ENCODE measurements at regions not wholly inside any gene's neighbourhood (a gene's known extent, or its start where the extent isn't known, plus 50 kb on each side); places are given as distances from the start of the nearest gene placed in this dataset.

DNA sequence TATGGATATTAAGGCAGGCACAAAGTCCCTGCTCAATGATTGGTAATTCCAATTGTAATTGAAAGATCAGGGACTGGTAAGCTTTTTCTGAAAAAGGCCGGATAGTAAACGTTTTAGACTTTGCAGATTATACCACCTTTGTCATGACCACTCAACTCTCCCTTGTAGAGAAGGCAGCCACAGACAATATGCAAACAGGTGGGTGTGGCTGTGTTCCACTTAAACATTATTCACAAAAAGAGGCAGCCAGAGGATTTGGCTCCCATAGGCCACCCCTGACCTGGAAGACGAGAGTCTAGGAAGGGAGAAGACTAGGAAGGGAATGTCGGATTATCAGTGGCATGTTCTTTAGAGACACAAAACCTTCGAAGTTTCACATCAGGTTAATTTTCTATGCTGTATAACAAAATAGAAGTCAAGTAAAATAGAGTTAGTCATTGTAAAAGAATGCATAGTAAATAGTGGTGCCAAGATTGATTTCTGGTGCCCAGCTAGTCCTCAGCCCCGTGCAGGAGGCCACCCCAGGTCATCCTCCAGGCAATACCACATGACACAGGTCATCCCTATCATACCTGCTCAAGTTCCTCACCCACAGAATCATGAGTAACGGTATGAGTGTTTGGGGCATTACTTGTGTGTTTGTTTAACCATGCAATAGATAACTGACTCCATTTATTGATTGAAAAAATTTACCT lies 193.8 kb downstream of the PLPP4 start:
- Histone ChIP-seq H3K4me3 (no peak overlapping the region), H3K27ac (replicated peaks) (no peak overlapping the region), H3K4me1 (no peaks in the 10 kb centered on the region), H3K9me3 (replicated peaks) (no peaks in the 10 kb centered on the region), H3K36me3 (no peaks in the 10 kb centered on the region), H3K27me3 (ENCODE audit: low read depth) (peaks cover 3% of the 10 kb centered on the region)
- TF ChIP-seq, protein P1, sequence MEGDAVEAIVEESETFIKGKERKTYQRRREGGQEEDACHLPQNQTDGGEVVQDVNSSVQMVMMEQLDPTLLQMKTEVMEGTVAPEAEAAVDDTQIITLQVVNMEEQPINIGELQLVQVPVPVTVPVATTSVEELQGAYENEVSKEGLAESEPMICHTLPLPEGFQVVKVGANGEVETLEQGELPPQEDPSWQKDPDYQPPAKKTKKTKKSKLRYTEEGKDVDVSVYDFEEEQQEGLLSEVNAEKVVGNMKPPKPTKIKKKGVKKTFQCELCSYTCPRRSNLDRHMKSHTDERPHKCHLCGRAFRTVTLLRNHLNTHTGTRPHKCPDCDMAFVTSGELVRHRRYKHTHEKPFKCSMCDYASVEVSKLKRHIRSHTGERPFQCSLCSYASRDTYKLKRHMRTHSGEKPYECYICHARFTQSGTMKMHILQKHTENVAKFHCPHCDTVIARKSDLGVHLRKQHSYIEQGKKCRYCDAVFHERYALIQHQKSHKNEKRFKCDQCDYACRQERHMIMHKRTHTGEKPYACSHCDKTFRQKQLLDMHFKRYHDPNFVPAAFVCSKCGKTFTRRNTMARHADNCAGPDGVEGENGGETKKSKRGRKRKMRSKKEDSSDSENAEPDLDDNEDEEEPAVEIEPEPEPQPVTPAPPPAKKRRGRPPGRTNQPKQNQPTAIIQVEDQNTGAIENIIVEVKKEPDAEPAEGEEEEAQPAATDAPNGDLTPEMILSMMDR (IDR thresholded peaks at IDR 0.05; ENCODE audit: borderline replicate concordance): no peak
- DNase-seq: no peak
- intact Hi-C loops (cut with micrococcal nuclease): no loop called here

DNA sequence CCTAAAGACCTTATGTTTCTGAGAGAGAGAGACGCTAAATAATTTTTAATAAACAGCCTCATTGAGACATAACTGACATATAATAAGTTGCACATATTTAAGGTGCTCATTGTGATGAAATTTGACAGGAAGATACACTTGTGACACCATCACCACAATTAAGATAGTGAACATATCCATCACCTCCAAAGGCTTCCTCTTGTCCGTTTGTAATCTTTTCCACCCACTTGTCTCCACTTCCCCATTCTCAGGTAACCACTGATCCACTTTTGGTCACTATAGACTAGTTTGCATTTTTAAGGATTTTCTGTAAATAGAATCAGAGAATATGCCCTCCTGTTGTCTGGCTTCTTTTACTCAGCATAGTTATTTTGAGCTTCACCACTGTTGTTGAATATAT lies 195.1 kb upstream of the WDR11 start:
- no peak for DNase-seq
- H3K27ac ChIP-seq (replicated peaks): no peak overlapping the region
- intact Hi-C loops (cut with micrococcal nuclease): no loop called here

DNA sequence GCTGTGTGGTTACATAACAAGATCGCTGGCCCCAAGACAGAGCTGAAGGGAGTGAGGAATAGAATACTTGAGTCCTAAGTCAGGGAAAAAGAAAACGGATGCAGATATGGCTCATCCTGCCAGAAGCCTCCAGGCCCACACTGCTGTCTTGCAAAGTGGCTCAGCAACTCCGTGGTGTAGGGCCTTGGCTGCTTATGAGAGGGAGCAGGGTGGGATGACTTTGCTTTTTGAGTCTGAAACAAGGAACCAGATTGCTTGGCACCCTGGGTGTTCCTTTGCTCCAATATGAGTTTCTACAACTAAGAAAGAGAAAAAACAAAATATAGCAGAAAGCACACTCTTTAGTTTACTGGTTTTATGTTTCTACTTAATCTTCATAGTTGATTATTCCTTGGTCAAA lies 193.8 kb upstream of the WDR11 start:
- Histone ChIP-seq H3K4me1 (no peaks in the 10 kb centered on the region), H3K27me3 (ENCODE audit: low read depth) (peaks cover 4% of the 10 kb centered on the region), H3K27ac (replicated peaks) (no peak overlapping the region), H3K36me3 (no peaks in the 10 kb centered on the region), H3K9me3 (replicated peaks) (no peaks in the 10 kb centered on the region), H3K4me3 (no peak overlapping the region)
- intact Hi-C loops (cut with micrococcal nuclease): no loop called here
- TF ChIP-seq, protein P1 (IDR thresholded peaks at IDR 0.05; ENCODE audit: borderline replicate concordance): no peak
- no peak for DNase-seq

More for the DNA sequence above, 195.1 kb upstream of the WDR11 start:
- H3K9me3 ChIP-seq (replicated peaks): no peaks in the 10 kb centered on the region
- no peaks in the 10 kb centered on the region for H3K4me1 ChIP-seq
- H3K27me3 ChIP-seq (ENCODE audit: low read depth): peaks cover 7% of the 10 kb centered on the region
- TF ChIP-seq, protein P1 (IDR thresholded peaks at IDR 0.05; ENCODE audit: borderline replicate concordance): no peak
- H3K36me3 ChIP-seq: no peaks in the 10 kb centered on the region
- no peak overlapping the region for H3K4me3 ChIP-seq

DNA sequence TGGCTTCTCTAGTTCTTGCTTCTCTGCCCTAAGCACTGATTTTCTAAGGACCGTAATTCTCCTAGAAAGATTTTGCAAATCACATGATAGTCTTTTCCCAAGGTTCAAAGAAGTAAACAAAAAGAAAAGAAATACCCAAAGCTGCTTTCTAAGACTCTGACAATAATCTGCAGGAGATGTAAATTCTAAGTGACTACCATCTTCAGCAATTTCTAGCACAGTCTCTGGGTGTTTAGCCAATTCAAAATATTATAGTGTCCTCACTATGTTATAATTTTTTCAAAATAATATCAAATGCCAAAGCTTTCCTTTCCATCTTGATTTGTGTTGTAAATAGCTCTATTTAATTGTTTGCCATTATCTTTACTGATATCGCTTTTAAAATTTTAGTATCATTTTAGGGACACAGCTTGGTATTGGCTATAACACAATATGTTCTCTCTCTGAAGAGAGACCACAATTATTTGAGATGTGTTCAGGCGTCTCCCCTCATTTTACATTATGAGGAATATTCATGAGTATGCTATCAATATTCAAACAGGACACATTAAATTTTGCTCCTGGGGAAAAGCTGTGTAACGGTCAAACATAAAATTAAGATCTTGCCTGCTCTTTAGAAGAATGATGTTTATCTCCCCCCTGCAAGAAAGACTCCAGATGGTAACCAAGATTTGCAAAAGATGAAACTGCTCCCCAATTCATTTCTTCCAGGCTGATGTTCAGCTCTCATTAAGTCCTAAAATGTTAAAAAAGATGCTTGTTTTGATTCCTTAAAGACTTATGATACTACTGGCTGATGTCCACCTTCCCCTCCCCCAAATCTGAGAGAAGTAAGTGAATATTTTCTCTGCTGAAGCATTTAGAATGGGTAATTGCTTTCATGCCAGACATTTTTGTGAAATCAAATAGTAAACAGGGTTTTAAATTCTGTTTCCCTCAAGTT lies 191.9 kb upstream of the WDR11 start:
- no peak for DNase-seq
- TF ChIP-seq, protein P1 (IDR thresholded peaks at IDR 0.05; ENCODE audit: borderline replicate concordance): no peak
- Histone ChIP-seq H3K9me3 (replicated peaks) (no peaks in the 10 kb centered on the region), H3K36me3 (no peaks in the 10 kb centered on the region), H3K27me3 (ENCODE audit: low read depth) (peaks cover 4% of the 10 kb centered on the region), H3K4me1 (no peaks in the 10 kb centered on the region), H3K4me3 (no peak overlapping the region), H3K27ac (replicated peaks) (no peak overlapping the region)
- intact Hi-C loops (cut with micrococcal nuclease): no loop called here

DNA sequence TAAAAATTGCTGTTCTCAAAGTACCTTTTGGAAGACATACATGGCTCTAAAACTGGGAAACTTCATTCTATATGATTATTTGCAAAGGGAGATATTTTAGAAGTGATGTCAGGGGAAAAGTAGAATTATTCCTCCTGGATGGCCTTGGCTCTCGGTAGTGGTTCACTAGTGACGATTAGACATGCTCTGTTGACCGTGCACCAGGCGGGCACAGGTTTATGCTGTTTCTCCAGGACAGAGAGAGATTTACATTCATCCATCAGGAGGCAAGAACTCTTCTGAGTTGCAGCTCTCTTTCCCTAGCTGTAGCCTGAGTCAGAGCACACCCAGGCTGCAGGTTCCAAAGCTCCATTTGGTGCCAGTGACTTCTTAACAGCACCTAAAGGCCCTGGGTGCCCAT lies 184.9 kb upstream of the WDR11 start:
- intact Hi-C loops (cut with micrococcal nuclease): no loop called here
- H3K4me1 ChIP-seq: no peaks in the 10 kb centered on the region
- no peak overlapping the region for H3K27ac ChIP-seq (replicated peaks)
- H3K27me3 ChIP-seq (ENCODE audit: low read depth): no peaks in the 10 kb centered on the region
- H3K4me3 ChIP-seq: no peak overlapping the region
- no peaks in the 10 kb centered on the region for H3K9me3 ChIP-seq (replicated peaks)
- H3K36me3 ChIP-seq: no peaks in the 10 kb centered on the region
- DNase-seq: no peak
- TF ChIP-seq, protein P1 (IDR thresholded peaks at IDR 0.05; ENCODE audit: borderline replicate concordance): no peak

All from left ventricle myocardium inferior (tissue), 1 donor.